PC-3 (cell line): ENCODE measurements at regions not wholly inside any gene's neighbourhood (a gene's known extent, or its start where the extent isn't known, plus 50 kb on each side); places are given as distances from the start of the nearest gene placed in this dataset.

ENCODE experiments used
- CTCF ChIP-seq: fragments of 300-600 bp; sonication (generic); conservative IDR thresholded peaks from 2 replicates; pipeline ENCODE4 v1.5.1; 2017; ENCODE audit warnings: antibody characterized with exemption, low read depth, mild to moderate bottlenecking, low read length
- EZH2 ChIP-seq: fragments of 300-600 bp; sonication (generic); IDR thresholded peaks from one replicate; pipeline ENCODE4 v1.6.1; 2017; ENCODE audit warnings: antibody characterized with exemption, mild to moderate bottlenecking, low read length; ENCODE audit not compliant: unreplicated experiment

DNA sequence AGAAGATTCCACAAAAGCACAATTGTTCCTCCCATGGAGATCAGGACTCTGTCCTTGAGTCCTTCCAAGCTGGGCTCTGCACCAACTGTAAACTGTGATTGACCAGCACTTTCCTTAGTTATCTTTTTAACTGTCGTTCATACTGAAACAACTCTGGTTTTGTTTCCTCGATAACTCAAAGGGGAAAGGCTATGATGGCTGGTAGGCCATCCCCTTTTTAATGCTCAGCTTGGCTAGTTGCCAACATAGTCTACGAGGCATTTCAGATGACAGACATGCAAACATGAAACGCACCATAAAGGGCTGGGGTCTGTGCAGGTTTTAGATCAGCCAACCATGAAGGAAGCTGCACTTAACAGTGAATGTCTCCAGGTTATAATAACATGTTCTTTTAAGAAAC, 497.1 kb upstream of the ARID1B start:
- no peak for TF ChIP-seq CTCF
- TF ChIP-seq EZH2: no peak
